ENCODE measurements at regions not wholly inside any gene's neighbourhood (a gene's known extent, or its start where the extent isn't known, plus 50 kb on each side); places are given as distances from the start of the nearest gene placed in this dataset.

- ATAC-seq (ENCODE audit: poor library complexity): no peak
- peaks cover 2% of the 10 kb centered on the region for H3K9me3 Mint-ChIP-seq
- peaks cover 0 to 5% of the 10 kb centered on the region in 2 experiments for H3K27me3 ChIP-seq (ENCODE audit: control insufficient read depth in 1 of 2, insufficient read depth in 2 of 2, low read length in 2 of 2)
- no peaks in the 10 kb centered on the region for H3K36me3 Mint-ChIP-seq (ENCODE audit: low read depth)
- no peak for DNase-seq
- ChIA-PET POLR2A (no interaction called here), CTCF (no interaction called here)
- no peak overlapping the region for H3K4me3 ChIP-seq (ENCODE audit: low read length)
- H3K4me1 ChIP-seq (ENCODE audit: insufficient read depth, low read length): no peaks in the 10 kb centered on the region
- H3K4me3 Mint-ChIP-seq: no peak overlapping the region
- peaks cover 0 to 21% of the 10 kb centered on the region in 2 experiments for H3K9me3 ChIP-seq (ENCODE audit: control insufficient read depth in 1 of 2, insufficient read depth in 1 of 2, low read length in 2 of 2)
- H3K27ac ChIP-seq (ENCODE audit: low read depth in 1 of 2, low read length in 2 of 2): no peak overlapping the region
- intact Hi-C loops (cut with DNase I, micrococcal nuclease): no loop called here
- no peaks in the 10 kb centered on the region for H3K36me3 ChIP-seq (ENCODE audit: insufficient read depth, low read length)
- no peak for TF ChIP-seq CTCF (IDR thresholded peaks at IDR 0.05)
- H3K27ac Mint-ChIP-seq: no peak overlapping the region
- no peaks in the 10 kb centered on the region for H3K4me1 Mint-ChIP-seq (ENCODE audit: low read depth)
- H3K27me3 Mint-ChIP-seq: no peaks in the 10 kb centered on the region
These were observed 134.0 kb upstream of the HDAC4 start for GRCh38 chr2:239534581-239535412.

- TF ChIP-seq CTCF (IDR thresholded peaks at IDR 0.05): no peak
- Histone ChIP-seq H3K27ac (ENCODE audit: low read depth in 1 of 2, low read length in 2 of 2) (no peak overlapping the region), H3K4me3 (ENCODE audit: low read length) (no peak overlapping the region), H3K36me3 (ENCODE audit: insufficient read depth, low read length) (no peaks in the 10 kb centered on the region), H3K27me3 (ENCODE audit: control insufficient read depth in 1 of 2, insufficient read depth in 2 of 2, low read length in 2 of 2) (peaks cover 0 to 5% of the 10 kb centered on the region in 2 experiments), H3K4me1 (ENCODE audit: insufficient read depth, low read length) (no peaks in the 10 kb centered on the region), H3K9me3 (ENCODE audit: control insufficient read depth in 1 of 2, insufficient read depth in 1 of 2, low read length in 2 of 2) (peaks cover 0 to 21% of the 10 kb centered on the region in 2 experiments)
- H3K36me3 Mint-ChIP-seq (ENCODE audit: low read depth): no peaks in the 10 kb centered on the region
- H3K4me1 Mint-ChIP-seq (ENCODE audit: low read depth): no peaks in the 10 kb centered on the region
- no peak for ATAC-seq (ENCODE audit: poor library complexity)
- H3K27ac Mint-ChIP-seq: no peak overlapping the region
- no peak overlapping the region for H3K4me3 Mint-ChIP-seq
- intact Hi-C loops (cut with DNase I, micrococcal nuclease): no loop called here
- no peak for DNase-seq
- H3K9me3 Mint-ChIP-seq: peaks cover 2% of the 10 kb centered on the region
- POLR2A ChIA-PET: no interaction called here
- H3K27me3 Mint-ChIP-seq: no peaks in the 10 kb centered on the region
- CTCF ChIA-PET: no interaction called here
These were observed 132.9 kb upstream of the HDAC4 start for GRCh38 chr2:239533569-239534316.

GRCh38 chr2:239532859-239533258, 132.0 kb upstream of the HDAC4 start:
- CTCF ChIA-PET: no interaction called here
- H3K9me3 ChIP-seq (ENCODE audit: control insufficient read depth in 1 of 2, insufficient read depth in 1 of 2, low read length in 2 of 2): peaks cover 0 to 26% of the 10 kb centered on the region in 2 experiments
- no peaks in the 10 kb centered on the region for H3K4me1 Mint-ChIP-seq (ENCODE audit: low read depth)
- ATAC-seq (ENCODE audit: poor library complexity) (no peak), DNase-seq (no peak)
- intact Hi-C loops (cut with DNase I, micrococcal nuclease): no loop called here
- TF ChIP-seq CTCF (IDR thresholded peaks at IDR 0.05): no peak
- no peak overlapping the region for H3K27ac ChIP-seq (ENCODE audit: low read depth in 1 of 2, low read length in 2 of 2)
- H3K27ac Mint-ChIP-seq: no peak overlapping the region
- H3K4me3 ChIP-seq (ENCODE audit: low read length): no peak overlapping the region
- H3K4me1 ChIP-seq (ENCODE audit: insufficient read depth, low read length): no peaks in the 10 kb centered on the region
- peaks cover 2% of the 10 kb centered on the region for H3K9me3 Mint-ChIP-seq
- H3K36me3 ChIP-seq (ENCODE audit: insufficient read depth, low read length): no peaks in the 10 kb centered on the region
- H3K27me3 ChIP-seq (ENCODE audit: control insufficient read depth in 1 of 2, insufficient read depth in 2 of 2, low read length in 2 of 2): peaks cover 0 to 5% of the 10 kb centered on the region in 2 experiments
- no peaks in the 10 kb centered on the region for H3K27me3 Mint-ChIP-seq
- H3K4me3 Mint-ChIP-seq: no peak overlapping the region
- H3K36me3 Mint-ChIP-seq (ENCODE audit: low read depth): no peaks in the 10 kb centered on the region
- POLR2A ChIA-PET: no interaction called here
